ENCODE measurements at regions not wholly inside any gene's neighbourhood (a gene's known extent, or its start where the extent isn't known, plus 50 kb on each side); places are given as distances from the start of the nearest gene placed in this dataset.

- TF ChIP-seq CTCF (conservative IDR thresholded peaks at IDR 0.05; ENCODE audit: low read depth, low read length) (no peak), EZH2 (IDR thresholded peaks at IDR 0.05; ENCODE audit: low read length, unreplicated experiment) (no peak), EZH2phosphoT487 (IDR thresholded peaks at IDR 0.05; ENCODE audit: borderline replicate concordance, low read length) (no peak)
Measured at GRCh38 chr5:158011422-158011821, 152.5 kb upstream of the CLINT1 start.

All from PC-3 (cell line).